Kasumi-1 (cell line): ENCODE measurements at regions not wholly inside any gene's neighbourhood (a gene's known extent, or its start where the extent isn't known, plus 50 kb on each side); places are given as distances from the start of the nearest gene placed in this dataset.

Source experiments
- DNase-seq, 2 experiments: peaks; one replicate each; lab custom pipeline; 2025; lab: John Stamatoyannopoulos, UW

- no peak for DNase-seq
These were observed 367.6 kb downstream of the ETS1 start for GRCh38 chr11:128219731-128220120.

GRCh38 chr11:128216198-128216597, 371.2 kb downstream of the ETS1 start:
- DNase-seq: no peak

- no peak for DNase-seq
These were observed 372.0 kb downstream of the ETS1 start for GRCh38 chr11:128215238-128215882.

GRCh38 chr11:128214263-128214662, 373.1 kb downstream of the ETS1 start:
- no peak for DNase-seq

- DNase-seq: no peak
These were observed 373.9 kb downstream of the ETS1 start for GRCh38 chr11:128213461-128213860.

GRCh38 chr11:128212324-128212723, 375.0 kb downstream of the ETS1 start:
- DNase-seq: no peak

GRCh38 chr11:128210148-128210940, 377.0 kb downstream of the ETS1 start:
- no peak for DNase-seq

- no peak for DNase-seq
These were observed 378.3 kb downstream of the ETS1 start for GRCh38 chr11:128209138-128209435.

- DNase-seq: no peak
These were observed 378.8 kb downstream of the ETS1 start for GRCh38 chr11:128208329-128209137.

- no peak for DNase-seq
These were observed 379.5 kb downstream of the ETS1 start for GRCh38 chr11:128207861-128208321.

GRCh38 chr11:128206461-128206860, 380.9 kb downstream of the ETS1 start:
- no peak for DNase-seq

- no peak for DNase-seq
These were observed 381.6 kb downstream of the ETS1 start for GRCh38 chr11:128205796-128206195.

- no peak for DNase-seq
These were observed 382.5 kb downstream of the ETS1 start for GRCh38 chr11:128204898-128205297.

GRCh38 chr11:128201801-128202200, 385.6 kb downstream of the ETS1 start:
- DNase-seq: no peak

GRCh38 chr11:128201009-128201408, 386.3 kb downstream of the ETS1 start:
- DNase-seq: no peak

- no peak for DNase-seq
These were observed 386.9 kb downstream of the ETS1 start for GRCh38 chr11:128200467-128200866.

- DNase-seq: no peak
These were observed 389.1 kb downstream of the ETS1 start for GRCh38 chr11:128198216-128198772.

- DNase-seq: no peak
These were observed 391.1 kb downstream of the ETS1 start for GRCh38 chr11:128196235-128196634.

- DNase-seq: peak in 1 of 2 experiments; percentile 9
These were observed 391.6 kb downstream of the ETS1 start for GRCh38 chr11:128195756-128196155.

- DNase-seq: peak; percentile 95 to 96
These were observed 392.2 kb downstream of the ETS1 start for GRCh38 chr11:128195057-128195751.

GRCh38 chr11:128194216-128194615, 393.1 kb downstream of the ETS1 start:
- no peak for DNase-seq

GRCh38 chr11:128193615-128194014, 393.7 kb downstream of the ETS1 start:
- peak in 1 of 2 experiments; percentile 16 for DNase-seq
